Non-pigmented ciliary epithelial cell (primary cell): ENCODE measurements at regions not wholly inside any gene's neighbourhood (a gene's known extent, or its start where the extent isn't known, plus 50 kb on each side); places are given as distances from the start of the nearest gene placed in this dataset.

ENCODE experiments used
- DNase-seq: peaks from one replicate; pipeline ENCODE4 v3.0.0-alpha.2; 2010; ENCODE audit warnings: low read depth

DNA sequence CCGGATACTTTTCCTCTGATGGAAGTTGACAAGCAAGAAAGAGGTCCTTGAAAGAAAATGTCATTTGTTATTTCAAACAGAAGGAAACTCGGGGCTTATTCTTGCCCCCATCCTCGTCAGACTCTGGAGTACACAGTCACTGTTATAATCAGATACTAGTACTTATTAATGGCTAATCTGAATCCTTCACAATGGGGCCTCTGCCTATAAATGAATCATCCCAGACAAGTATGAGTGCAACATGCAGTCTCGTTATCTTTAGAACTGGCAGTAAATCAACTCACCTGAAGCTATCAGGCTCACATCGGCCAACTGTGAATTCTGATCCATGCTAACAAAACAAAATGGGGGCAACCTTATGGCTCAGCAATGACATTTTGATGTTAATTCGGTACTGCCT is 216.7 kb downstream of the GRIN2B start:
- DNase-seq = no peak

DNA sequence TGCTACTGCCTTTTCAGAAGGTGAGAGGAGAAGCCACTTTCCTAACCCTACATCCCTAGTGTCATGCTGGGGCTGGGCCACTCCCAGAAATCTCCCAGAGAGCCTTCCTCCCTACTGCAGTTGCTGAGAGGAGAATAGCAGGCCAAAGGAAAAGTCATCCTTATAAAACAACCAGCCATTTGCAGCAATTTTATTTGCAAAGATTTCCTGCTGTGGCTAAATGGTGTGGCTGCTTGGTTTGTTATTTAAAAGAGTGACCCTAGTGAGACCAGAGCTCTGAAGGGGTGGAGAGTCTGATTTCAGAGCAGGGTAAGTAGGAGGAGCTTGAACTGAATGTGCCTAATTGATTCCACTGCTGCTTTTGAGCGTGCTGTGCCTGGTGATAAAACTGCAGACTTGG is 232.0 kb downstream of the GRIN2B start:
- no peak for DNase-seq

DNA sequence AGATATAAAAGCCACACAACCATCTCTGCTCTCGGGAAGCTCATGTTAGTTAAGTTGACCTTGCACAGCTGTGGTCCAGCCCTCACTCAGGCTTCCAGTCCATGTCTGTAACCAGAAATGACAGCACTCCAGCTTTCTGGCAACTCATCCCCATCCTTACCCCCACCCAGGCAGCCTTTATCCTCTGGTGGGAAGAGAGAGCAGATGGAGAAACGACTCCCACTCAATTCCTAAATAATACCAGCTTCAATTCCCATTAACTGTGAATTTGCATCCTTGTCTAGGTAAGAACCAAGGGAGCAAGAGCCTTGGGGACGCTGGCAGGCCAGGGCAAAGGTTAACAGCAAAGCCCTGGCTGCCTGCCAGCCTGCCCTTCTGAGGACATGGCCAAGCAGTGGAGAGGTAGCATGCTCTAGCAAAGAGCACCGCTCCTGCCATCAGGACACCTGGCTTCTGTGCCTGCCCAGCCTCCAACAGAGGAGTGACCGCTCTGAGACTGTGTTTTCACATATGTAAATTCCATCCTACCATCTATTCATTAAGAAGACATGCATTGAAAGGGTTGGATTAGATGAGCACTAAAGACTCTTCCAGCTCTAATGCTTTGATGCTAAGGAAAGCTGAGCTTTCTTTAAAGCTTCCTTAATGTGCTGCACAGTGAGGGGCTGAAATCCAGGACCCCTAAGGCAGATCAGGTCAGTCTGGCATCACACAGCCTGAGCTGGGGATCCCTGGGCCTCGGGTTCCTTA is 236.1 kb downstream of the GRIN2B start:
- DNase-seq = no peak

DNA sequence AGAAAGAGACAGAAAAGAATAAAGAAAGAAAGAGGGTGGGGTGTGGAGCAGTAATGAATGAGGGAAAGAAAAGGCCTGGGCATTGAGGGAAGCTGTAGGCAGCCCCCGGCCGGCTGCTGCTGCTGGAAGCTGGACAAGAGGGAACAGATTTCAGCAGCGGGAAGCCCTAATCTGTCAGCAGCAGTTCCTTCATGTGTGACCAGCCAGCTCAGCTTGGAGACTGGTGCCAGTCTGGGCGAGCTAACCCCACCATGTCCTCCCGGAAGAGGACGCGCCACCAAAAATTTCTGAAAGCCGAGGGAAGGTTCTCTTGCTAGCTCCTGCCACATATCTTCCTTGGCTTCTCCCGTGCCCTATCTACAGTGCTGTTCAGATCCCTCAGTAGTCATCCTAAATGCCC is 236.8 kb downstream of the GRIN2B start:
- no peak for DNase-seq

DNA sequence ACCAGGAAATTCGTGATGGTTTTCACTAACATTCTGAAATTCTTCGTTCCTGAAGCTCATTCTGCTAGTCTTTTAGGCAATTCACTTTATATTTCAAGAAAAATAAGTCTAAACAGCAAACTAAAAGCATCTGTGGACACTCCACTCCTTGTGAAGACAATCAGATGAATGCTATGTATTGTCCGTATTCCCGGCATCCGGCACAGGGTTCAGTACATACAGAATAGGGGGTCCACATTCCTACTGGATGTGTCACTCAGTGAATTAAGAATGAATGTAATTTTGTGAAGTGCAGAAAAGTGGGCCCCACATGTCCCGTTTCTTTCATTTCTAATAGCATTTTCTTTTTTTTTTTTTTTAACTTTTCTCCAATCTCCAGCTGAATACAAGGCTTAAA is 241.3 kb downstream of the GRIN2B start:
- DNase-seq = no peak

DNA sequence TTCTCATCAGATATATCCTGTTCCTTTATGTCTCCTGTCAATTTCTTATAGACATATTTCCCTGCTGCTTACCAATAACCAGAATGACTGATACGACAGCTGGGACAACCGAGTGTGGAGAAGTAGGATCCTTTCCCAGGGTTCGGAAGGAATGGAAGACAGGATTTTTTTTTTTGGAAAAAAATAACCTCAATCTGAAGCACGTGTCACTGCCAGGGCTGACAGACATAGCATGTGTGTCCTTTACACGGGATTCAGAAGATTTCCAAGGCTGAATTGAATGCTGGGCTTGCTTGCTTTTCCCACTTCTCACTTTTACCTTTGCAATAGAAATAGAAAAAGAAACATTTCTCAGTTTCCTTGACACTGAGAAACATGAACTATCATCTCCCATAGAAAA is 245.7 kb downstream of the GRIN2B start:
- no peak for DNase-seq

DNA sequence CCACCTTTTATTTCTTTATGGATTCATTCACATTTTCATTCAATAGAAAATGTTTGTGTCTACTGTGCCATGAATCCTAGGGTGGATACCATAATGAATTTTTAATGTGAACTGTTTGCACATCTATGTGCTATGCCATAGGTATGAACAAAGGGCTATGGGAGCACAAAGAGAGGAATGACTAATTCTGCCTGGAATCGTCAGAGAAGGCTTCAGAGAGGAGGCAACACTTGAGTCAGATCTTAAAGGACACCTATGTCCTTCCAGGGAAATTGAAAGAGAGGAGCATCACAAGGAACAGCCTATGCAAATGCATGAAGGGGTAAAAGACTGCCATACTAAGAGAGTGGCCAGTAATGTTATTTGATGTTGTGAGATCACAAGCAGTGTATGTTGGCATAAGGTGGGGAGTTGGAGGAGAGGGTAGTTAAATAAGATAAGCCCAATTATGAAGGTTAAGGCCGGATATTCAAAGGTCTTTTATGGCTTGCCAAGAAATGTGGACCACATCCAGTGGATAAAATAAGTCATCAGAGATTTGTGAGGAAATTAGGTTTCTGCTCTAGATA is 246.7 kb downstream of the GRIN2B start:
- DNase-seq = no peak

DNA sequence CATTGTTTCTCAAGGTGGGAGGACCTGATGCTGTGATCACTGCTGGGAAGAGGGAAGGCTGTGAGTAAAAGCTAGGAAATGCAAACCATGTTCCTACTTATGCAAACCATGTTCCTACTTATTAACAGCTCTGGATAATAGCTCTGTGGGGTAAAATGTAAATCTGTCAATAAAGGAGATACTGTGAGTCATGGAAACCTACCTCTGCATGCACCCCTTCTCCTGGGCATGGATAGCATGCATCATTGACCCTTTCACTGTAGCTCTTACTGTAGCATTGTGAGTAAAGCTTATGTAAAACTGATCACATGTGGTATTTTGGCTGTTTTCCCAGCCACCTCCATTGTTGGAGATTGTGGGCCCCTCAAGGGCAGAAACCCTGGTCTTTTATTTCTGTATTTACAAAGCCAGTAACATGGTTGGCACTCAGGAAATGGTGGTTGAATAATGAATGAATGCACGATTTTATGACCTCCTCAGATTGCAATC is 253.7 kb downstream of the GRIN2B start:
- no peak for DNase-seq

DNA sequence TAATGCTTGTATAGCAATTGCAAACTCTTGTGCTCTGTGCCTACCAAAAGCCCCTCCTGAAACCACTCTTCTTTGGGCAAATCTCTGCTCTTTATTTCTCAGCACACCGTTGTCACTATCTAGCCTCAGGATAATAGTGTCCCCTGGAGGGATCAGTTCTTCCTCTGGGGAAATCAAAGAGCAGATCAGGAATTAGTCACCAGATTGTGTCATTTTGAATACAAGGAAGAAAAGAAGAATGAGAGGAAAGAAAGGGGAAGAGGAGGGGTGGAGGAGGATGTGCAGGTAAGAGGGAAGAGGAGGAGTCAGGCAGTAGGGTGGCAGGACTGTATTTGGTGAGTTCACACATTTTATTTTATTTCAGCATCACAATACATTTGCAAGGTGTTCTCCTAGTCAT is 256.4 kb downstream of the GRIN2B start:
- no peak for DNase-seq

DNA sequence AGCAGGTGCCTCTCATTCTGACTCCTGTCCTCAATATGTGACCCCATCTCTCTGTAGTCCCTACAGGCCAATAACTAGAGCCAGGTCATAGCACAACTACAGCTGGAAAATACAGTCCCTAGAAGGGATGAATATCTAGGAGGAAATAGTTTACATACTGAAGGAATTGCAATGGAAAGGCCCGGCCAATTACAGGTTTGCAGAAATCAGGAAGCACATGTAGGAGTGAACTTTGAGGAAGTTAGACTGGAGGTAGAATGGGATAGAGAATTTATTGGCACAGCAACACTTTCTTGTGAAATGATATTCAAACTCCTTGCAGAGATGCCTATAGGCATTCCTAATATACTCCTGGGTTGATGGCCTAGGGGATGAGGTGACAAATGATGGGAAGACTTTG is 257.3 kb downstream of the GRIN2B start:
- no peak for DNase-seq

DNA sequence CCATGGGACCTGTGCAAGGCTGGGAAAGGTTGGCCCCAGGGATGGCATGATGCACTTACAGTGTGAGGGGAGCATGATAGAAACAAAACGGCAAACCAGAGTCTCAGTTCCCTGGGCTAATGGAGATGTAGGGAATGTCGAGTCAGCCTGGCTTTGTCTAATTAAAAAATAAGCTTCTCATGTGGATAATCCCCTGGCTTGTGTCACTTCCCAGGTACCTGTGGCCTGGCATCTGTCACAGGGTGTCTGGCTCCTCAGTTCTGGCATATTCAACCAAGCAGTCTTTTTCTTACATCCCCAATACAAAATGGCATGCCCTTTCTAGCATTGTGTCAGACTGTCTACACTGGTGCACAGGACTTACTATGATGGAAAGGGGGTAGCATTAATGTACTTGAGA is 261.4 kb downstream of the GRIN2B start:
- no peak for DNase-seq

DNA sequence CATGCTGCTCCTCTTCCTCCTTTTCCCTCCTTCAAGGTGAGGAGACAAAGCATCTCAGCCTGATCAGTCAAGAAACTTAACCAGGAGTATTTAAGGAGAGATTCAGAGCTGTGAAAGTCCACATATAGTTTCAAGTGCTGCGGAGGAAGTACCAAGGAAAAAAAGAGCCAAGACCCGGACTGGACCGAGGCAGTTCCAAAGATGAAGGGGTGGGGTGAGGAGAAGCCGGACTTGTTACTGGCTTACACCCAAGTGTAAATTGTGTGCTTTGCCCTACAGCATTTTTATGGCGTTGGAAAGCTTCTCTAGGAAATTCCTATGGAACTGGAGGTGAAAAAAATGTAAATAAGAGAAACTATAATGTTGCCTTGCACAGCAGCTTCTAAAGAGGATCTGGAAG is 263.1 kb downstream of the GRIN2B start:
- DNase-seq = no peak

DNA sequence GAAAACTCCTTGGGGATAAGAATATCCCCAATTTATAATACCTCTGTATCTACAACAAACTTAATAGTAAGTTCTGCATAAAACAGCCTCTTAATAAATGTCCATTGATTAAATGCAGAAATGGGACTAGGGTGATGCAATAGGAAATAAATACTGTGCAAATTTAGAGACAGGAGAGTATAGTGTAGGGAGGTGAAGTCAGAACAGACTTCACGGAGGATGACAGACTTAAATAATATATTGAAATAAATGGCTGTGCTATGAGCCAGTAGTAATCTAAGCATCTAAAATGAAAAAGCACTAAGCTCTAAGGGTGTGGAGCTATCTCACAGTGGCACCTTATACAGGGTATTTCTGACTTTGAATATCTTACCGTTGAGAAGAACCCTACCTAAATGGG is 265.3 kb downstream of the GRIN2B start:
- no peak for DNase-seq

DNA sequence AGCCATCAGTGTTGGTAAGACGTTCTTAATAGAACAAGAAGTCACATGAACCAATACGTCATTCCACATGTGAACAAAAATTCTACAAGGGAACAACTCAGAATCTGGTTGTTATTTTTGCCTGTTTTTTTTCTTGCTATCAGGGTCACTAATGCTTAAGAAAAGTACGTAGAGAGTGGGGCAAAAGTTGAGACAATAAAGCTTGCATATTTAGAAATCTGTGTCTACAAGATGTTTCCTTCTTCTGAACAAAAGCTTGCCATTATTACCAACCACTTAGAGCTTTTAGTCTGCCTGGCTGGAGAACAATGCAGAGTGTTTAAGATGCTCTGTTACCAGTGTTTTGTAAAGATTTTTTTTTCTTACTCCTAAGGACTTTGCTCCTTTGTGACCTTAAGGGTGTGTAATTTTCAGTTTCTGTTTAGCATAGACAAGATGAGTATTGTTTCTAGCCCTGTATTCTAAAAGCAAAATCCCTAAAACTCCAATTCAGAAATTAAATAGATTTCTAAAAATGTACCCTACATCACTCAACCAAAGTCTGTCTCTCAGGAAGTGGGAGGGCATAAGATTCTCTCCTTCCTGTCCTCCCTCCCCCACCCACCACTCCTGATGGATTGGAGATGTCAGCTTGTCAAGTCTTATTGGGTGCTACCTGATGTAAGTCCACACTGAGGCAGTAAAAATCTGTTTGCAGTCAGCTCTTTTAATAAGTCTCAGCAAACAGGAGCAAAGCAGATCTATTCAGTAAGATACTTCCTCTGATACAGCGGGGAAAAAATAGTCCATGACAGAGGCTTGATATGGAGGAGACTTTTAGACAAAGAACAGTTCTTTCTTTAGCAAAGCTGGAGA is 267.6 kb downstream of the GRIN2B start:
- no peak for DNase-seq

DNA sequence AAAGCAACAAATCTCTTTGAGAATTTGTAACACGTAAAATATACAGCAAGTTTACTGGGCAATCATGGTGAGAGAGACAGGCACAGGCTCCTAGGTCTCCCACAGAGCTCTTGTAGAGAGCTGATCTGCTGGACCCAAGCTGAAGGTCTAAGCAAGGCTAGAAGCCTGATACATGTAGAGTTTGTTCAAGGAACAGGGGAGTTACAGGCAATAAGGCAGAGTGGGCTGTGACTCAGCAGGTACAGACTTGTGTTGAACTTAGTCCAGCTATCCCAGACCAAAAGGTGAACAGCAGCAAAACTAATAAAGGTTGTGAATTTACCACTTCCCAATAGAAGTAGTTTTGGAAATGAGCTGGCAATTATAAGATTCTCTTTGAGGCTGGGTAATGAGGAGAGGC is 273.6 kb downstream of the GRIN2B start:
- DNase-seq = no peak

DNA sequence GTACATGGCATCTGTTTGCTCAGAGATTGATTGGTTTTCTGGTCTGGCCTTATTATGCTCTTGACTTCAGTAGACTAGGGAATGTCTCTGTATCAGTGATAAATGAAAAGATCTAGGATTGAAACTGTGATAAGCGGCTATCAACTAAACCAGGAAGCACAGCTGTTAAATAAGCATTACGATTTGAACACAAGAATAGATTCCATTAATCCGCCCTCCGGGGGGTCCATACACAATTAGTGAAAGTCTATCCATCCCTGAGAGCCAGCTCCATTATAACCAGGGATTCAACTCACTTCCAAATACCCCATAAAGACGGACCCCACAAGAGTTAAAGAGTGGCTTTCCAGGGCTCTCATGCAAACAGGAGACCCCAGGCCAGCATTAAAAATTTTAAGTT is 279.0 kb downstream of the GRIN2B start:
- DNase-seq = no peak

DNA sequence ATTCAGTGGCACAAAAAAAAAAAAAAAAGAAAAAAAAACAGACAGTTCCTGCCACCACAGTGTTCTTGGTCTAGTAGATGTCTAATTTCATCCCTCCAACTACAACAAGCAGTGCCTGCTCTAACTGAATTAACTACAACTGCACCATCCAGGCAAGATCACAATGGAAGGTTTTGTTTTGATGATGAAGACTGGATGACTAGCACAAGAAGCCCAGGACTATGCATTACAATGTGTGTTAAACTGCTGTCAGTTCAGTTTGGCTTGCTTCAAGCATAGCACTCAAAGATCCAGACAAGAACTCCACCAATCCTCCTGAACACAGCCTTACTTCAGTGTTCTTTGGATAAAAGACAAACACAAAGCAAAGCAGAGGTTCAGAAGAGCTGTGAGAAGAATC is 279.9 kb downstream of the GRIN2B start:
- no peak for DNase-seq

DNA sequence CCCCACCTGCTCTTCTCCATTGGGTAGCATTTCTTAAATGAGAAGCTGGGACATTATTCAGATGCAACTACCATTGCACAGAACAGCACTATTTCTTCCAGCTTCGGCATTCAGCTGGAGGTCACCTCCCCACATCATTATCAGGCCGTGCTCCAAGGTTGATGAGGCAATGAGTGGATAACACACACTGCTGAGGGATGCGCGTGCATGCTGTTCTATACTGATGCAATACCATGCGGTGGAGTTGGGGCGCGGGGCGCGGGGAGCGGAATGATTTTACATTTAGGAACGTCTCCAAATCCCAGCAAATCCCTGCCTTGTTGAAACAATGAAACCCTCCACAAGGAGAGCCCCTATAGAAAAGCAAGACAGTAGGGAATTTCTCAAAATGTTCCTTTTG is 283.4 kb downstream of the GRIN2B start:
- DNase-seq = no peak

DNA sequence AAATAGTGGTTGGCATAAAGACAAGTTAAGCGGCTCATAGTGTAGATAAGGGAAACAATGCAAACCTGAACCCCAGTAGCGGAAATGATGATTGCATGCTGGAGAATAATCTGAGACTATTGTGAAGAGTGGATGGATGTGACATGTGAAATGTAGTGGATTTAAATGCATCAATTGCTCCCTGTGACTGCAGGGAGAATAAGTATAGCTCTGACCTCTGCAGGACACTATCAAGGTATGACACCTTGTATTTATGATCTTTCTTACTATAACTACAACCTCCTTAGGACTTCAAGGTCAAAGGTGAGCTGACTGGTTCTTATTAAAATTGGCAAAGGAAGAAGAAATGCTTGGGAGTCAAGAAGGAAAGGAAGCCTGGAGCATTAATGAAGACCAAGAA is 285.6 kb downstream of the GRIN2B start:
- DNase-seq = no peak

DNA sequence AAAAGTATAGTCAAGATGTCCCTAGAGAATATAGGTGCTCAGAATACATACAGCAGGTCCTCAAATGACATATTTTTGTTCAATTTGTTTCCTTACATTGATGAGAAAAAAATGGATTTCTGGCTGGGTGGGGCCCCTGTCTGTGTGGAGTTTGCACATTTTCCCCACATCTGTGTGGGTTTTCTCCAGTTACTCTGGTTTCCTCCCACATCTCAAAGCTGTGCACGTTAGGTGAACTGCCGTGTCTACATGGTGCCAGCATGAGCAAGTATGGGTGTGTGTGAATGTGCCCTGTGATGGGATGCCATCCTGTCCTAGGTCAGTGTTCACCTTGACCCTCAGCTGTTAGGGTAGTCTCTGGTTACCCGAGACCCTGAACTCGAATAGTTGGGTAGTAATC is 289.1 kb downstream of the GRIN2B start:
- no peak for DNase-seq

DNA sequence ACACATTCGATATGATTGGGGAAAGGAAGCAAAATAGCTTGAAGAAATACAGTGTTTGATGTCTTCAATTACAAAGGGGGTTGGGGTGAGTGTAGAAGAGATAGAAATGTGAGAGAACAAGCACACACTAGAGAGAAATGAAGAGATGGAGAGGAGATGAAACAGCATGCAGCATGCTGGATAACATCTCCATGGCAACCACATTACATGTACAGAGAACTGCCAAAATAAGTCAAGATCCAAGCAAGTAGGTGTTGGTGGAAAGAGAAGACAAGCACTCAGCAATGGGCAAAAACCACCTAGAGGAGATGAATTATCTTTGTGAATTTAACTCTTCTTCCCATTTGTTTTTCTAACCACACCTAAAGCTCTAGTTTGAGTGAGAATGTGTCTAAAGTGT is 289.8 kb downstream of the GRIN2B start:
- no peak for DNase-seq

DNA sequence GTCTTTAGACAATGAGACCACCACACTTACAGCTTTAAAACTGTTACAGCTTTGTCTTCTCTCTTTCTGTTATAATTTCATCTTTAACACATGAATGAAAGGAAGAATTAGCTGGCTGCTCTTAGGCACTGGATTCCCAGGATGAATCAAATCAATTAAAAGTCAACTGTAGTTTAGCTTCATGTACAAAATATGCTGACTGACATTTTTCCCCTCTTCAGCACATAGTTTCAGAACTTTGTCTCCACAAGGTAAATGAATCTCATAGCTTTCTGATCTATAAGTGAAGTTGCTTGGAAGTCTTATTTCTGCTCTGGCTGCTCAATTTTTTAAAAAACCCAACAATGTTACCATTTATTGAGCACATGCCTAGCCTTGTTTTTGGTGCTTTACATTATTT is 293.8 kb downstream of the GRIN2B start:
- DNase-seq = no peak

DNA sequence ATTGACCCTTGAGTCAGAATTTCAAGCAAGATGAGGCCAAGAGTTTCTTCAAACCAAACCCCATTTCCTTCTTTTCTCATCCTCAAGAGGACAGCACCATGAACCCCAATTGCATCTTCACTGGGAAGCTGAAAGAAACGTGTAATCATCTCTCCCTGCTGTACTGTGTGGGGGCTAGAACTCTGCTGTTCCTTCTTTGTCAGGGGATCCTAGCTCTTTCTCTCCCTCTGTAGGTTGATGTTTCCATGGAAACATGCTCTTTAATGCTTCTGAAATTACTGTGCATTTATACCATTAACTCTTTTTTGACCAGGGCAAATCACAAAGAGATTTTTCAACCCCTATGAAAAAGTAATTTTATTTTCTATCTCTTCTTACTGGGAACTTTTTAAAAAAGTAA is 295.1 kb downstream of the GRIN2B start:
- no peak for DNase-seq
